GM12878 (cell line): ENCODE measurements at regions not wholly inside any gene's neighbourhood (a gene's known extent, or its start where the extent isn't known, plus 50 kb on each side); places are given as distances from the start of the nearest gene placed in this dataset.
A peak's percentile ranks its signal among the peaks of the same experiment; 100 is the strongest.

Experiments used
- BCLAF1 ChIP-seq: fragments of 450-650 bp; IDR thresholded peaks from 2 replicates; pipeline ENCODE4 v1.6.1; 2017; ENCODE audit warnings: antibody characterized with exemption, mild to moderate bottlenecking, moderate library complexity
- CHD4 ChIP-seq: fragments of 200-600 bp; sonication (generic); IDR thresholded peaks from 2 replicates; pipeline ENCODE4 v1.6.1; 2016; ENCODE audit warnings: mild to moderate bottlenecking
- CREM ChIP-seq: IDR thresholded peaks from 2 replicates; pipeline ENCODE4 v1.6.1; 2014; ENCODE audit warnings: antibody characterized with exemption, low read depth
- EED ChIP-seq: sonication (generic); IDR thresholded peaks from 2 replicates; pipeline ENCODE4 v1.6.1; 2016; ENCODE audit warnings: antibody characterized with exemption, low read depth
- HCFC1 ChIP-seq: fragments of 150-350 bp; IDR thresholded peaks from 2 replicates; pipeline ENCODE4 v1.6.1; 2014; ENCODE audit warnings: low read length
- IRF5 ChIP-seq: fragments of 450-650 bp; IDR thresholded peaks from 2 replicates; pipeline ENCODE4 v1.6.1; 2017; ENCODE audit warnings: borderline replicate concordance
- MYB ChIP-seq: fragments of 150-350 bp; IDR thresholded peaks from 2 replicates; pipeline ENCODE4 v1.6.1; 2014; ENCODE audit warnings: mild to moderate bottlenecking, low read depth, low read length, borderline replicate concordance
- NFIC ChIP-seq: IDR thresholded peaks from 2 replicates; pipeline ENCODE4 v1.6.1; 2012; ENCODE audit warnings: low read depth, mild to moderate bottlenecking, inconsistent platforms, low read length, moderate library complexity
- NFYB ChIP-seq: IDR thresholded peaks from 2 replicates; pipeline ENCODE4 v1.6.1; 2011; ENCODE audit warnings: low read depth, mild to moderate bottlenecking, low read length, improper control_type of control experiment, moderate library complexity; ENCODE audit not compliant: insufficient read depth
- PAX5 ChIP-seq: IDR thresholded peaks from 2 replicates; pipeline ENCODE4 v1.6.1; 2011; ENCODE audit warnings: low read depth, low read length, borderline replicate concordance
- RB1 ChIP-seq: fragments of 450-650 bp; formaldehyde crosslinking; IDR thresholded peaks from 2 replicates; pipeline ENCODE4 v1.6.1; 2017; ENCODE audit warnings: mild to moderate bottlenecking, borderline replicate concordance
- SPI1 ChIP-seq: IDR thresholded peaks from 2 replicates; pipeline ENCODE4 v1.6.1; 2011; ENCODE audit warnings: low read depth, mild to moderate bottlenecking, low read length, moderate library complexity, borderline replicate concordance; ENCODE audit not compliant: insufficient read depth
- ZNF274 ChIP-seq: IDR thresholded peaks from one replicate; pipeline ENCODE4 v1.8.0; 2011; ENCODE audit not compliant: insufficient read length, insufficient read depth
- ZNF592 ChIP-seq: fragments of 450-650 bp; IDR thresholded peaks from 2 replicates; pipeline ENCODE4 v1.6.1; 2017; ENCODE audit warnings: mild to moderate bottlenecking, moderate library complexity
- TF ChIP-seq, protein P1 (sequence below): fragments of 450-650 bp; IDR thresholded peaks from 2 replicates; pipeline ENCODE4 v1.6.1; 2018; ENCODE audit warnings: mild to moderate bottlenecking, low read depth, moderate library complexity; ENCODE audit not compliant: partially characterized antibody
- TF ChIP-seq, protein P2 (sequence below): IDR thresholded peaks from 2 replicates; pipeline ENCODE4 v1.6.1; 2011; ENCODE audit warnings: borderline replicate concordance, low read depth, mild to moderate bottlenecking, moderate library complexity, mixed read lengths, low read length; ENCODE audit not compliant: insufficient read depth; ENCODE audit errors: extremely low read length
- TF ChIP-seq, protein P3 (sequence below): fragments of 450-650 bp; IDR thresholded peaks from 2 replicates; pipeline ENCODE4 v1.6.1; 2017; ENCODE audit warnings: low read depth, mild to moderate bottlenecking, moderate library complexity

DNA sequence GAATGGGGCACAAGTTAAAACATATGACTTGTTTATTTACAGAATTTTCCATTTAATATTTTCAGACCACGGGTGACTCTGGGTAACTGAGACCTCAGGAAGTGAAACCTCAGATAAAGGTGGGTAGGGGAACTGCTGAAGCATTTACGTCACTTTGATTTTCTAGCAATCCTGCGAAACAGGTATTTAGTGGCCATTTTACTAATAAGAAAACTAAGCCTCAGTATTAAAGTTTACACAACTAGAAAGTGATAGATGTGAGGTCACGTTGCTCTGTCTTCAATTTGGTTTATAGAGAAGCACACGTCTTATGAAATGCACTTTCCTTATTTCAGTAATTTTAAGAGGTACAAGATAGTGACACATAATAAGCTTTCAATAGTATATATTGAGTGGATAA, 402.8 kb downstream of the FGF9 start (continued):
- TF ChIP-seq, protein P1, sequence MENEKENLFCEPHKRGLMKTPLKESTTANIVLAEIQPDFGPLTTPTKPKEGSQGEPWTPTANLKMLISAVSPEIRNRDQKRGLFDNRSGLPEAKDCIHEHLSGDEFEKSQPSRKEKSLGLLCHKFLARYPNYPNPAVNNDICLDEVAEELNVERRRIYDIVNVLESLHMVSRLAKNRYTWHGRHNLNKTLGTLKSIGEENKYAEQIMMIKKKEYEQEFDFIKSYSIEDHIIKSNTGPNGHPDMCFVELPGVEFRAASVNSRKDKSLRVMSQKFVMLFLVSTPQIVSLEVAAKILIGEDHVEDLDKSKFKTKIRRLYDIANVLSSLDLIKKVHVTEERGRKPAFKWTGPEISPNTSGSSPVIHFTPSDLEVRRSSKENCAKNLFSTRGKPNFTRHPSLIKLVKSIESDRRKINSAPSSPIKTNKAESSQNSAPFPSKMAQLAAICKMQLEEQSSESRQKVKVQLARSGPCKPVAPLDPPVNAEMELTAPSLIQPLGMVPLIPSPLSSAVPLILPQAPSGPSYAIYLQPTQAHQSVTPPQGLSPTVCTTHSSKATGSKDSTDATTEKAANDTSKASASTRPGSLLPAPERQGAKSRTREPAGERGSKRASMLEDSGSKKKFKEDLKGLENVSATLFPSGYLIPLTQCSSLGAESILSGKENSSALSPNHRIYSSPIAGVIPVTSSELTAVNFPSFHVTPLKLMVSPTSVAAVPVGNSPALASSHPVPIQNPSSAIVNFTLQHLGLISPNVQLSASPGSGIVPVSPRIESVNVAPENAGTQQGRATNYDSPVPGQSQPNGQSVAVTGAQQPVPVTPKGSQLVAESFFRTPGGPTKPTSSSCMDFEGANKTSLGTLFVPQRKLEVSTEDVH: no peak
- no peak for TF ChIP-seq HCFC1
- TF ChIP-seq, protein P2, sequence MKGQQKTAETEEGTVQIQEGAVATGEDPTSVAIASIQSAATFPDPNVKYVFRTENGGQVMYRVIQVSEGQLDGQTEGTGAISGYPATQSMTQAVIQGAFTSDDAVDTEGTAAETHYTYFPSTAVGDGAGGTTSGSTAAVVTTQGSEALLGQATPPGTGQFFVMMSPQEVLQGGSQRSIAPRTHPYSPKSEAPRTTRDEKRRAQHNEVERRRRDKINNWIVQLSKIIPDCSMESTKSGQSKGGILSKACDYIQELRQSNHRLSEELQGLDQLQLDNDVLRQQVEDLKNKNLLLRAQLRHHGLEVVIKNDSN: no peak
- TF ChIP-seq NFYB: no peak
- TF ChIP-seq RB1: no peak
- peak; percentile 56 for TF ChIP-seq EED
- peak; percentile 10; the same call in 1 of the 2 replicates for TF ChIP-seq PAX5
- TF ChIP-seq BCLAF1: no peak
- no peak for TF ChIP-seq ZNF274
- TF ChIP-seq IRF5: no peak
- TF ChIP-seq ZNF592: no peak
- no peak for TF ChIP-seq MYB
- peak; percentile 85 for TF ChIP-seq CREM
- peak; percentile 63; the same call in 1 of the 2 replicates for TF ChIP-seq NFIC
- TF ChIP-seq, protein P3, sequence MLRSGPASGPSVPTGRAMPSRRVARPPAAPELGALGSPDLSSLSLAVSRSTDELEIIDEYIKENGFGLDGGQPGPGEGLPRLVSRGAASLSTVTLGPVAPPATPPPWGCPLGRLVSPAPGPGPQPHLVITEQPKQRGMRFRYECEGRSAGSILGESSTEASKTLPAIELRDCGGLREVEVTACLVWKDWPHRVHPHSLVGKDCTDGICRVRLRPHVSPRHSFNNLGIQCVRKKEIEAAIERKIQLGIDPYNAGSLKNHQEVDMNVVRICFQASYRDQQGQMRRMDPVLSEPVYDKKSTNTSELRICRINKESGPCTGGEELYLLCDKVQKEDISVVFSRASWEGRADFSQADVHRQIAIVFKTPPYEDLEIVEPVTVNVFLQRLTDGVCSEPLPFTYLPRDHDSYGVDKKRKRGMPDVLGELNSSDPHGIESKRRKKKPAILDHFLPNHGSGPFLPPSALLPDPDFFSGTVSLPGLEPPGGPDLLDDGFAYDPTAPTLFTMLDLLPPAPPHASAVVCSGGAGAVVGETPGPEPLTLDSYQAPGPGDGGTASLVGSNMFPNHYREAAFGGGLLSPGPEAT: no peak
- no peak for TF ChIP-seq CHD4
- peak; percentile 84 for TF ChIP-seq SPI1
